Mammary epithelial cell (primary cell): ENCODE measurements at regions not wholly inside any gene's neighbourhood (a gene's known extent, or its start where the extent isn't known, plus 50 kb on each side); places are given as distances from the start of the nearest gene placed in this dataset.

ENCODE experiments used
- CTCF ChIP-seq, 2 donors: IDR thresholded peaks in 1 of 2; conservative IDR thresholded peaks in 1 of 2; 2 replicates each; pipeline ENCODE4 v1.5.1; 2011 to 2012; ENCODE audit warnings: inconsistent platforms in 2 of 2, low read length in 2 of 2, mild to moderate bottlenecking in 2 of 2, control low read depth in 1 of 2, low read depth in 1 of 2; ENCODE audit not compliant: insufficient read depth in 1 of 2; ENCODE audit errors: extremely low read depth in 1 of 2
- EZH2 ChIP-seq: IDR thresholded peaks from 2 replicates; pipeline ENCODE4 v1.6.1; 2012; ENCODE audit warnings: low read length, inconsistent platforms, borderline replicate concordance

- TF ChIP-seq EZH2: no peak
- TF ChIP-seq CTCF (conservative IDR thresholded peaks at IDR 0.05 in 1 of 2, IDR thresholded peaks at IDR 0.05 in 1 of 2; ENCODE audit: extremely low read depth in 1 of 2, insufficient read depth in 1 of 2, low read depth in 1 of 2, low read length in 2 of 2): no peak
Observed at GRCh38 chr2:7161501-7161900, 244.3 kb downstream of the RNF144A start.
